Keratinocyte (primary cell): ENCODE measurements at regions not wholly inside any gene's neighbourhood (a gene's known extent, or its start where the extent isn't known, plus 50 kb on each side); places are given as distances from the start of the nearest gene placed in this dataset.

Source experiments
- DNase-seq: peaks from one replicate; pipeline ENCODE4 v3.0.0-alpha.2; 2011; ENCODE audit warnings: low read depth, missing footprints, low spot score
- FAIRE-seq: peaks from 2 replicates; lab custom pipeline; 2011; peaks lifted over from hg19 to GRCh38; lab: Jason Lieb, UNC
- H2AFZ ChIP-seq: 2 replicates; pipeline ENCODE4 v1.6.0; 2012; ENCODE audit warnings: low read length, control low read depth, inconsistent platforms; ENCODE audit not compliant: control insufficient read depth
- H3K27ac ChIP-seq: 2 replicates; pipeline ENCODE4 v1.5.1; 2011; ENCODE audit warnings: low read length; ENCODE audit not compliant: control insufficient read depth, insufficient read depth
- H3K27me3 ChIP-seq: 3 replicates; pipeline ENCODE4 v1.6.0; 2011; ENCODE audit warnings: low read length; ENCODE audit not compliant: control insufficient read depth, insufficient read depth; ENCODE audit errors: extremely low read depth
- H3K36me3 ChIP-seq, 2 experiments: 2 replicates in 1 of 2; 3 replicates in 1 of 2; pipeline ENCODE4 v1.5.1; 2011; ENCODE audit warnings: low read length in 2 of 2, mild to moderate bottlenecking in 1 of 2; ENCODE audit not compliant: control insufficient read depth in 2 of 2, insufficient read depth in 2 of 2; ENCODE audit errors: extremely low read depth in 1 of 2
- H3K4me1 ChIP-seq: 3 replicates; pipeline ENCODE4 v1.5.1; 2011; ENCODE audit warnings: low read length; ENCODE audit not compliant: control insufficient read depth, insufficient read depth; ENCODE audit errors: extremely low read depth
- H3K4me2 ChIP-seq: 3 replicates; pipeline ENCODE4 v1.6.0; 2011; ENCODE audit warnings: low read depth, low read length; ENCODE audit not compliant: control insufficient read depth, insufficient read depth; ENCODE audit errors: extremely low read depth
- H3K4me3 ChIP-seq, 3 experiments: fragments of 200-600 bp in 1 of 3; sonication (generic) in 1 of 3; 2 replicates in 2 of 3; 3 replicates in 1 of 3; pipeline ENCODE4 v1.5.1; 2011 to 2016; ENCODE audit warnings: low read length in 3 of 3, mild to moderate bottlenecking in 3 of 3, control low read depth in 2 of 3, inconsistent platforms in 1 of 3, low read depth in 1 of 3, mixed read lengths in 1 of 3, mixed run types in 1 of 3, moderate library complexity in 1 of 3; ENCODE audit not compliant: control insufficient read depth in 2 of 3, insufficient read depth in 2 of 3; ENCODE audit errors: extremely low read depth in 1 of 3
- H3K79me2 ChIP-seq: 2 replicates; pipeline ENCODE4 v1.6.0; 2012; ENCODE audit warnings: low read length; ENCODE audit not compliant: control insufficient read depth, insufficient read depth
- H3K9ac ChIP-seq: 3 replicates; pipeline ENCODE4 v1.6.0; 2011; ENCODE audit warnings: low read length; ENCODE audit not compliant: control insufficient read depth, insufficient read depth; ENCODE audit errors: extremely low read depth
- H3K9me1 ChIP-seq: 3 replicates; pipeline ENCODE4 v1.6.0; 2011; ENCODE audit warnings: low read length; ENCODE audit not compliant: control insufficient read depth, insufficient read depth; ENCODE audit errors: extremely low read depth
- H3K9me3 ChIP-seq: 2 replicates; pipeline ENCODE4 v1.5.1; 2012; ENCODE audit warnings: low read depth, low read length; ENCODE audit not compliant: control insufficient read depth
- H4K20me1 ChIP-seq: 3 replicates; pipeline ENCODE4 v1.6.0; 2011; ENCODE audit warnings: low read length; ENCODE audit not compliant: control insufficient read depth, insufficient read depth; ENCODE audit errors: extremely low read depth
- EZH2 ChIP-seq: IDR thresholded peaks from one replicate; pipeline ENCODE4 v1.6.1; 2012; ENCODE audit warnings: inconsistent platforms, mild to moderate bottlenecking, low read length, moderate library complexity
- dilution Hi-C: fragments of 300-500 bp; cut with MboI; formaldehyde crosslinking; loops from one replicate; pipeline ENCODE4 v1.7.0; 2020; ENCODE audit warnings: low sequenced_read_pairs; ENCODE audit not compliant: extremely low pct_ligation_motif_present
- TF ChIP-seq, protein P1 (sequence below), 3 experiments: IDR thresholded peaks in 1 of 3; conservative IDR thresholded peaks in 1 of 3; optimal IDR thresholded peaks in 1 of 3; 2 replicates in 2 of 3; 3 replicates in 1 of 3; pipeline versions ENCODE3 to v1.5.1; 2011; ENCODE audit warnings: low read length in 3 of 3, mild to moderate bottlenecking in 3 of 3, moderate library complexity in 2 of 3, control low read depth in 1 of 3, inconsistent platforms in 1 of 3; ENCODE audit not compliant: insufficient read depth in 2 of 3; ENCODE audit errors: extremely low read depth in 1 of 3

DNA sequence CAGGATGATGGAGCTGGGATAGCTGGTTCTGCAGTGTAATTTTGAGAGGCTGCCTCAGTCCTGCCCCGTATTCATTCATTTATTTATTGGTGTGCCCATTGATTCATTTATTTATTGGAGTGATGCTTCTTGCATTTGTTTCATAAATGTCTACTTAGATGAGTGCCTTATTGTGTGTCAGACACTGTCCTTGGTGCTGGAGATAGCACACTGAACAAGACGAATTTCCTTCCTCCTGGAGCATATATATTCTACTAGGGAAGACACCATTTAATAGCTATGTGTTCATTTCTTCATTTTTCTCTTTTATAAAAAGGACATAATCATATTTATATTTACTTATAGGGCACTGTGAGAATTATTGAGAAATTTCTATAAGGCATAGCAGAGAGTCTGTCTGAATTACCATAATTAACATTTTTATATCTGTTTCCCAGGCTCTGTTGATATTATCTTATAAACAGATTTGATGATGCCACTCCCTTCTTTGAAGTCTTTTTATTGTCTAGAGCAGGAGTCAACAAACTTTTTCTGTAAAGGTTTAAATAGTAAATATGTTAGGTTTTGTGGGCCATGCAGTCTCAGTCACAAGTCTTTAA lies 433.9 kb upstream of the ZNF608 start:
- Histone ChIP-seq H4K20me1 (no peaks in the 10 kb centered on the region), H3K36me3 (no peaks in the 10 kb centered on the region), H3K27ac (no peak overlapping the region), H3K27me3 (no peaks in the 10 kb centered on the region), H3K4me2 (no peak overlapping the region), H3K4me1 (no peaks in the 10 kb centered on the region), H3K4me3 (no peak overlapping the region), H3K9me1 (no peaks in the 10 kb centered on the region), H3K79me2 (no peaks in the 10 kb centered on the region), H2AFZ (no peak overlapping the region), H3K9ac (no peak overlapping the region), H3K9me3 (no peaks in the 10 kb centered on the region)
- dilution Hi-C loops, result no loop called here
- no peak for FAIRE-seq
- no peak for DNase-seq
- TF ChIP-seq, protein P1, sequence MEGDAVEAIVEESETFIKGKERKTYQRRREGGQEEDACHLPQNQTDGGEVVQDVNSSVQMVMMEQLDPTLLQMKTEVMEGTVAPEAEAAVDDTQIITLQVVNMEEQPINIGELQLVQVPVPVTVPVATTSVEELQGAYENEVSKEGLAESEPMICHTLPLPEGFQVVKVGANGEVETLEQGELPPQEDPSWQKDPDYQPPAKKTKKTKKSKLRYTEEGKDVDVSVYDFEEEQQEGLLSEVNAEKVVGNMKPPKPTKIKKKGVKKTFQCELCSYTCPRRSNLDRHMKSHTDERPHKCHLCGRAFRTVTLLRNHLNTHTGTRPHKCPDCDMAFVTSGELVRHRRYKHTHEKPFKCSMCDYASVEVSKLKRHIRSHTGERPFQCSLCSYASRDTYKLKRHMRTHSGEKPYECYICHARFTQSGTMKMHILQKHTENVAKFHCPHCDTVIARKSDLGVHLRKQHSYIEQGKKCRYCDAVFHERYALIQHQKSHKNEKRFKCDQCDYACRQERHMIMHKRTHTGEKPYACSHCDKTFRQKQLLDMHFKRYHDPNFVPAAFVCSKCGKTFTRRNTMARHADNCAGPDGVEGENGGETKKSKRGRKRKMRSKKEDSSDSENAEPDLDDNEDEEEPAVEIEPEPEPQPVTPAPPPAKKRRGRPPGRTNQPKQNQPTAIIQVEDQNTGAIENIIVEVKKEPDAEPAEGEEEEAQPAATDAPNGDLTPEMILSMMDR (optimal IDR thresholded peaks at IDR 0.05 in 1 of 3, IDR thresholded peaks at IDR 0.05 in 1 of 3, conservative IDR thresholded peaks at IDR 0.05 in 1 of 3; ENCODE audit: extremely low read depth in 1 of 3, insufficient read depth in 2 of 3, low read length in 3 of 3), result no peak
- no peak for TF ChIP-seq EZH2

DNA sequence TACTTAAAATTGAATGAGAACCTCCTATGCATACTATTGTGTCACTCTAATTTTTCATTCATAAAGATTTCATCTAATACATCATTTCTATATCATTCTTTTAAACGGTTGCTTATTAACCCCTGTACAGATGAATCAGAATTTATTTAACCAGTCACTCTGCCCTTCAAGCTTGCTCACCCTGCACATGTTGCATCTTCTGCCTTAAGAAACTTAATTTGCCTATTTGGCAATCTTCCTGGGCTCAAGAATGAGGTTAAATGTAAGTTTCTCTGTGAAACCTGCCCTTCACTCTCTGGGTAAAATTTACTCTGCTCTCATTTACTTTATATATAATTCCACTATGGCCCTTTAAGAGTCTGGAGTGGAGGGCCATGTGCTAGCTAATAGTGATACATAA lies 434.7 kb upstream of the ZNF608 start:
- no peaks in the 10 kb centered on the region for H3K4me1 ChIP-seq
- no peak overlapping the region for H3K27ac ChIP-seq
- H3K27me3 ChIP-seq, result no peaks in the 10 kb centered on the region
- FAIRE-seq, result no peak
- no peak overlapping the region for H3K9ac ChIP-seq
- dilution Hi-C loops, result no loop called here
- DNase-seq, result no peak
- H3K36me3 ChIP-seq, result no peaks in the 10 kb centered on the region
- no peak for TF ChIP-seq EZH2
- TF ChIP-seq, protein P1 (optimal IDR thresholded peaks at IDR 0.05 in 1 of 3, IDR thresholded peaks at IDR 0.05 in 1 of 3, conservative IDR thresholded peaks at IDR 0.05 in 1 of 3; ENCODE audit: extremely low read depth in 1 of 3, insufficient read depth in 2 of 3, low read length in 3 of 3), result no peak
- no peaks in the 10 kb centered on the region for H4K20me1 ChIP-seq
- H3K4me2 ChIP-seq, result no peak overlapping the region
- no peak overlapping the region for H3K4me3 ChIP-seq
- no peaks in the 10 kb centered on the region for H3K9me1 ChIP-seq
- no peaks in the 10 kb centered on the region for H3K9me3 ChIP-seq
- no peaks in the 10 kb centered on the region for H3K79me2 ChIP-seq
- H2AFZ ChIP-seq, result no peak overlapping the region
